ENCODE measurements at regions not wholly inside any gene's neighbourhood (a gene's known extent, or its start where the extent isn't known, plus 50 kb on each side); places are given as distances from the start of the nearest gene placed in this dataset.

- TF ChIP-seq CTCF (conservative IDR thresholded peaks at IDR 0.05; ENCODE audit: low read length), result no peak
- no peak for TF ChIP-seq EZH2phosphoT487 (IDR thresholded peaks at IDR 0.05; ENCODE audit: borderline replicate concordance, low read depth, low read length)
- Histone ChIP-seq H3K4me3 (ENCODE audit: low read depth, low read length, poor library complexity, severe bottlenecking) (no peak overlapping the region), H3K9me2 (ENCODE audit: insufficient read depth, low read length) (no peaks in the 10 kb centered on the region), H4K20me1 (ENCODE audit: insufficient read depth, low read length) (no peaks in the 10 kb centered on the region), H3K27ac (ENCODE audit: low read depth, low read length, poor library complexity, severe bottlenecking) (no peak overlapping the region), H3K36me3 (ENCODE audit: insufficient read depth, low read length) (no peaks in the 10 kb centered on the region), H3K4me1 (ENCODE audit: insufficient read depth, low read length, poor library complexity, severe bottlenecking) (no peaks in the 10 kb centered on the region), H3K9me3 (ENCODE audit: low read length) (no peaks in the 10 kb centered on the region), H3K79me2 (ENCODE audit: insufficient read depth, low read depth, low read length) (no peaks in the 10 kb centered on the region), H3K4me2 (ENCODE audit: low read length) (no peak overlapping the region), H2AFZ (ENCODE audit: low read length) (no peak overlapping the region)
- BruUV-seq (replicated peaks), result no TSS peak
- intact Hi-C loops (cut with micrococcal nuclease; ENCODE audit: unreplicated experiment), result no loop called here
- CTCF ChIA-PET (ENCODE audit: unreplicated experiment), result no interaction called here
- no peak for DNase-seq (ENCODE audit: low spot score)
- POLR2A ChIA-PET, result no interaction called here
Observed at GRCh38 chr18:41862921-41863320, 92.1 kb upstream of the PIK3C3 start.

DNA sequence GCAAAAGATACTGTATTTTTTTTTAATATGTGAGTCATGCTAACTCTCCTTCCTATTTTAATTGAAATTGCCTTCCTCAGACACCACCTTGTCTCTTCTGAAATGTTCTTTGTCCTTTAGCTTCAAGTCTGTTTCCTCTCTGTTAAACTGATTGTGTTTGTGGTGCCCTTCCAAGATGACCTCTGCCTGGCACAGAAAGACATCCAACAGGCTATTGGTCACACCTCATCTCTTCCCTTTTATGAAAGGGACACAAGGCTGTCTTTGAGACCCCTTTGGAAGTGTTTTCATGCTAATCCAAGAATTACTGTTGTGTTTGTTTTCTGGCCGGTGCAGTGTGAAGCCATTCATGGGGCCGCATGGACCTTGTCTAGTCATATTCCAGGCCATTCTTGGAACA is 94.0 kb upstream of the PIK3C3 start:
- ChIA-PET CTCF (ENCODE audit: unreplicated experiment) (no interaction called here), POLR2A (no interaction called here)
- Histone ChIP-seq H3K79me2 (ENCODE audit: insufficient read depth, low read depth, low read length) (no peaks in the 10 kb centered on the region), H3K27ac (ENCODE audit: low read depth, low read length, poor library complexity, severe bottlenecking) (no peak overlapping the region), H4K20me1 (ENCODE audit: insufficient read depth, low read length) (no peaks in the 10 kb centered on the region), H3K9me2 (ENCODE audit: insufficient read depth, low read length) (no peaks in the 10 kb centered on the region), H3K4me1 (ENCODE audit: insufficient read depth, low read length, poor library complexity, severe bottlenecking) (no peaks in the 10 kb centered on the region), H3K36me3 (ENCODE audit: insufficient read depth, low read length) (no peaks in the 10 kb centered on the region), H3K9me3 (ENCODE audit: low read length) (no peaks in the 10 kb centered on the region), H3K4me2 (ENCODE audit: low read length) (no peak overlapping the region), H3K4me3 (ENCODE audit: low read depth, low read length, poor library complexity, severe bottlenecking) (no peak overlapping the region), H2AFZ (ENCODE audit: low read length) (no peak overlapping the region)
- DNase-seq (ENCODE audit: low spot score), result no peak
- intact Hi-C loops (cut with micrococcal nuclease; ENCODE audit: unreplicated experiment), result no loop called here
- no TSS peak for BruUV-seq (replicated peaks)
- TF ChIP-seq EZH2phosphoT487 (IDR thresholded peaks at IDR 0.05; ENCODE audit: borderline replicate concordance, low read depth, low read length), result no peak
- no peak for TF ChIP-seq CTCF (conservative IDR thresholded peaks at IDR 0.05; ENCODE audit: low read length)

- Histone ChIP-seq H3K4me1 (ENCODE audit: insufficient read depth, low read length, poor library complexity, severe bottlenecking) (no peaks in the 10 kb centered on the region), H3K9me3 (ENCODE audit: low read length) (no peaks in the 10 kb centered on the region), H3K27ac (ENCODE audit: low read depth, low read length, poor library complexity, severe bottlenecking) (no peak overlapping the region), H3K4me2 (ENCODE audit: low read length) (no peak overlapping the region), H4K20me1 (ENCODE audit: insufficient read depth, low read length) (no peaks in the 10 kb centered on the region), H2AFZ (ENCODE audit: low read length) (no peak overlapping the region), H3K9me2 (ENCODE audit: insufficient read depth, low read length) (no peaks in the 10 kb centered on the region), H3K4me3 (ENCODE audit: low read depth, low read length, poor library complexity, severe bottlenecking) (no peak overlapping the region), H3K36me3 (ENCODE audit: insufficient read depth, low read length) (no peaks in the 10 kb centered on the region), H3K79me2 (ENCODE audit: insufficient read depth, low read depth, low read length) (no peaks in the 10 kb centered on the region)
- no TSS peak for BruUV-seq (replicated peaks)
- CTCF ChIA-PET (ENCODE audit: unreplicated experiment), result no interaction called here
- DNase-seq (ENCODE audit: low spot score), result no peak
- TF ChIP-seq EZH2phosphoT487 (IDR thresholded peaks at IDR 0.05; ENCODE audit: borderline replicate concordance, low read depth, low read length), result no peak
- intact Hi-C loops (cut with micrococcal nuclease; ENCODE audit: unreplicated experiment), result no loop called here
- POLR2A ChIA-PET, result no interaction called here
Observed at GRCh38 chr18:41858761-41859555, 96.1 kb upstream of the PIK3C3 start.
